ENCODE measurements at regions not wholly inside any gene's neighbourhood (a gene's known extent, or its start where the extent isn't known, plus 50 kb on each side); places are given as distances from the start of the nearest gene placed in this dataset.

DNA sequence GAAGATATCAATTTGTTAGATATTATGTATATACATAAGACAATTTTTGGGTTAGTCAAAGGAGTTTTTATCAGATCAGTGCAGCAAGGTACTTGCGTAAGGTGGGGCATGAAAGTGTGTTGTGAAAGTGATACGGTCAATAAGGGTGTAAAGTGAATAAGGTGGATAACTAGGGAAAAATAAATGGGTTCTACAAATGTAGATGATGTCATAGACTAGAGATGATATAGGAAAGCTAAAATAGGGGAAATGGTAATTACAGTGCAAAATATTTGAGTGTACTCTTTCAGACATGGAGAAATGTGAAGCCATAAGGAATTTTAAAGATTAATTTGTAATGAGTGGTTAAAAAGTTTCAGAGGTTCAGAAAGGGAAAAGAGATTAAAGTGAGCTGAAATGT is 180.6 kb upstream of the KHDRBS2 start:
- no peaks in the 10 kb centered on the region for H3K4me1 ChIP-seq (ENCODE audit: control insufficient read depth, extremely low read depth, insufficient read depth, low read length)
- H4K20me1 ChIP-seq (replicated peaks; ENCODE audit: control insufficient read depth, extremely low read depth, insufficient read depth, low read length) = no peaks in the 10 kb centered on the region
- dilution Hi-C loops (cut with MboI; ENCODE audit: extremely low pct_ligation_motif_present, low sequenced_read_pairs) (no loop called here), intact Hi-C loops (cut with micrococcal nuclease) (no loop called here)
- CTCF ChIA-PET = no interaction called here
- no peak overlapping the region for H3K4me3 ChIP-seq (replicated peaks in 1 of 3; ENCODE audit: insufficient read depth in 1 of 3, low read depth in 1 of 3, low read length in 3 of 3)
- H3K36me3 ChIP-seq (ENCODE audit: control insufficient read depth in 2 of 2, extremely low read depth in 1 of 2, insufficient read depth in 2 of 2, low read length in 2 of 2) = no peaks in the 10 kb centered on the region
- FAIRE-seq (no peak), DNase-seq (ENCODE audit: low read depth, low spot score) (no peak)
- no peak overlapping the region for H3K4me2 ChIP-seq (ENCODE audit: insufficient read depth, low read length)
- TF ChIP-seq, protein P1, sequence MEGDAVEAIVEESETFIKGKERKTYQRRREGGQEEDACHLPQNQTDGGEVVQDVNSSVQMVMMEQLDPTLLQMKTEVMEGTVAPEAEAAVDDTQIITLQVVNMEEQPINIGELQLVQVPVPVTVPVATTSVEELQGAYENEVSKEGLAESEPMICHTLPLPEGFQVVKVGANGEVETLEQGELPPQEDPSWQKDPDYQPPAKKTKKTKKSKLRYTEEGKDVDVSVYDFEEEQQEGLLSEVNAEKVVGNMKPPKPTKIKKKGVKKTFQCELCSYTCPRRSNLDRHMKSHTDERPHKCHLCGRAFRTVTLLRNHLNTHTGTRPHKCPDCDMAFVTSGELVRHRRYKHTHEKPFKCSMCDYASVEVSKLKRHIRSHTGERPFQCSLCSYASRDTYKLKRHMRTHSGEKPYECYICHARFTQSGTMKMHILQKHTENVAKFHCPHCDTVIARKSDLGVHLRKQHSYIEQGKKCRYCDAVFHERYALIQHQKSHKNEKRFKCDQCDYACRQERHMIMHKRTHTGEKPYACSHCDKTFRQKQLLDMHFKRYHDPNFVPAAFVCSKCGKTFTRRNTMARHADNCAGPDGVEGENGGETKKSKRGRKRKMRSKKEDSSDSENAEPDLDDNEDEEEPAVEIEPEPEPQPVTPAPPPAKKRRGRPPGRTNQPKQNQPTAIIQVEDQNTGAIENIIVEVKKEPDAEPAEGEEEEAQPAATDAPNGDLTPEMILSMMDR (IDR thresholded peaks at IDR 0.05; ENCODE audit: extremely low read depth in 1 of 2, insufficient read depth in 1 of 2, low read depth in 1 of 2, low read length in 2 of 2) = no peak
- TF ChIP-seq GATA2 (IDR thresholded peaks at IDR 0.05; ENCODE audit: insufficient read depth, insufficient read length, low read depth, low read length) = no peak
- no peak for TF ChIP-seq JUN (IDR thresholded peaks at IDR 0.05; ENCODE audit: borderline replicate concordance, insufficient read depth, insufficient read length, low read depth)
- TF ChIP-seq EZH2 (IDR thresholded peaks at IDR 0.05; ENCODE audit: borderline replicate concordance, low read depth, low read length, severe bottlenecking) = no peak
- no peak for TF ChIP-seq FOS (IDR thresholded peaks at IDR 0.05; ENCODE audit: borderline replicate concordance, insufficient read depth, low read length)
- no peak for TF ChIP-seq MYC (IDR thresholded peaks at IDR 0.05; ENCODE audit: low read depth, low read length)
- TF ChIP-seq POLR2A (IDR thresholded peaks at IDR 0.05; ENCODE audit: low read depth, low read length) = no peak
- TF ChIP-seq, protein P2, sequence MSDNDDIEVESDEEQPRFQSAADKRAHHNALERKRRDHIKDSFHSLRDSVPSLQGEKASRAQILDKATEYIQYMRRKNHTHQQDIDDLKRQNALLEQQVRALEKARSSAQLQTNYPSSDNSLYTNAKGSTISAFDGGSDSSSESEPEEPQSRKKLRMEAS (IDR thresholded peaks at IDR 0.05; ENCODE audit: insufficient read depth, insufficient read length) = no peak
- TF ChIP-seq POLR2AphosphoS5 (IDR thresholded peaks at IDR 0.05; ENCODE audit: insufficient read depth, low read depth, low read length) = no peak
- no peaks in the 10 kb centered on the region for H3K79me2 ChIP-seq (ENCODE audit: control insufficient read depth, insufficient read depth, low read length)
- no peaks in the 10 kb centered on the region for H3K9me3 ChIP-seq (replicated peaks; ENCODE audit: control insufficient read depth, insufficient read depth, low read length)
- no peak overlapping the region for H3K9ac ChIP-seq (replicated peaks; ENCODE audit: extremely low read depth, insufficient read depth, low read length)
- no peaks in the 10 kb centered on the region for H3K27me3 ChIP-seq (ENCODE audit: control insufficient read depth in 2 of 2, insufficient read depth in 2 of 2, low read length in 2 of 2)
- POLR2A ChIA-PET = no interaction called here
- H2AFZ ChIP-seq (ENCODE audit: low read depth, low read length) = no peak overlapping the region
- no TSS peak for BruUV-seq (replicated peaks)
- H3K9me1 ChIP-seq (replicated peaks; ENCODE audit: control insufficient read depth, extremely low read depth, insufficient read depth, low read length) = no peaks in the 10 kb centered on the region
- no peak overlapping the region for H3K27ac ChIP-seq (ENCODE audit: insufficient read depth, low read depth, low read length)
